Epidermal melanocyte (primary cell): ENCODE measurements at regions not wholly inside any gene's neighbourhood (a gene's known extent, or its start where the extent isn't known, plus 50 kb on each side); places are given as distances from the start of the nearest gene placed in this dataset.
A peak's percentile ranks its signal among the peaks of the same experiment; 100 is the strongest.
"Not testable (repeated sequence)": the region's sequence is repeated elsewhere in the genome, so short reads cannot be mapped to it uniquely, and the experiment has no call there.

Experiments
- DNase-seq: peaks from one replicate; pipeline ENCODE4 v3.0.0; 2011; ENCODE audit warnings: low spot score; ENCODE audit not compliant: insufficient read length

- DNase-seq = no peak
These were observed 58.3 kb downstream of the C11orf87 start for GRCh38 chr11:109480251-109480650.

GRCh38 chr11:109486129-109486528 is 64.1 kb downstream of the C11orf87 start:
- no peak for DNase-seq

GRCh38 chr11:109490953-109491635 is 69.1 kb downstream of the C11orf87 start:
- DNase-seq = no peak

GRCh38 chr11:109506115-109506514 is 84.1 kb downstream of the C11orf87 start:
- no peak for DNase-seq

- no peak for DNase-seq
These were observed 85.3 kb downstream of the C11orf87 start for GRCh38 chr11:109507331-109507730.

- DNase-seq = no peak
These were observed 86.0 kb downstream of the C11orf87 start for GRCh38 chr11:109507836-109508561.

GRCh38 chr11:109508943-109509342 is 87.0 kb downstream of the C11orf87 start:
- no peak for DNase-seq

GRCh38 chr11:109510316-109510715 is 88.3 kb downstream of the C11orf87 start:
- DNase-seq = no peak

- DNase-seq = no peak
These were observed 89.6 kb downstream of the C11orf87 start for GRCh38 chr11:109511598-109511997.

GRCh38 chr11:109512249-109512648 is 90.3 kb downstream of the C11orf87 start:
- no peak for DNase-seq

- no peak for DNase-seq
These were observed 90.7 kb downstream of the C11orf87 start for GRCh38 chr11:109512680-109513079.

- DNase-seq = no peak
These were observed 92.5 kb downstream of the C11orf87 start for GRCh38 chr11:109514313-109515018.

- no peak for DNase-seq
These were observed 97.3 kb downstream of the C11orf87 start for GRCh38 chr11:109519253-109519652.

- DNase-seq = no peak
These were observed 99.6 kb downstream of the C11orf87 start for GRCh38 chr11:109521571-109522086.

- DNase-seq = peak; percentile 36
These were observed 100.2 kb downstream of the C11orf87 start for GRCh38 chr11:109522116-109522755.

GRCh38 chr11:109525636-109526035 is 103.6 kb downstream of the C11orf87 start:
- not testable (repeated sequence) for DNase-seq

- no peak for DNase-seq
These were observed 104.1 kb downstream of the C11orf87 start for GRCh38 chr11:109526061-109526460.

GRCh38 chr11:109526931-109527330 is 104.9 kb downstream of the C11orf87 start:
- DNase-seq = no peak

GRCh38 chr11:109527496-109527895 is 105.5 kb downstream of the C11orf87 start:
- no peak for DNase-seq

- no peak for DNase-seq
These were observed 125.5 kb downstream of the C11orf87 start for GRCh38 chr11:109547356-109548027.

- no peak for DNase-seq
These were observed 130.4 kb downstream of the C11orf87 start for GRCh38 chr11:109552376-109552775.
